Fibroblast of gingiva (primary cell): ENCODE measurements at regions not wholly inside any gene's neighbourhood (a gene's known extent, or its start where the extent isn't known, plus 50 kb on each side); places are given as distances from the start of the nearest gene placed in this dataset.
A peak's percentile ranks its signal among the peaks of the same experiment; 100 is the strongest.
"Not testable (repeated sequence)": the region's sequence is repeated elsewhere in the genome, so short reads cannot be mapped to it uniquely, and the experiment has no call there.

Experiments
- DNase-seq: peaks from one replicate; pipeline ENCODE4 v3.0.0-alpha.2; 2011; ENCODE audit warnings: low read depth

DNA sequence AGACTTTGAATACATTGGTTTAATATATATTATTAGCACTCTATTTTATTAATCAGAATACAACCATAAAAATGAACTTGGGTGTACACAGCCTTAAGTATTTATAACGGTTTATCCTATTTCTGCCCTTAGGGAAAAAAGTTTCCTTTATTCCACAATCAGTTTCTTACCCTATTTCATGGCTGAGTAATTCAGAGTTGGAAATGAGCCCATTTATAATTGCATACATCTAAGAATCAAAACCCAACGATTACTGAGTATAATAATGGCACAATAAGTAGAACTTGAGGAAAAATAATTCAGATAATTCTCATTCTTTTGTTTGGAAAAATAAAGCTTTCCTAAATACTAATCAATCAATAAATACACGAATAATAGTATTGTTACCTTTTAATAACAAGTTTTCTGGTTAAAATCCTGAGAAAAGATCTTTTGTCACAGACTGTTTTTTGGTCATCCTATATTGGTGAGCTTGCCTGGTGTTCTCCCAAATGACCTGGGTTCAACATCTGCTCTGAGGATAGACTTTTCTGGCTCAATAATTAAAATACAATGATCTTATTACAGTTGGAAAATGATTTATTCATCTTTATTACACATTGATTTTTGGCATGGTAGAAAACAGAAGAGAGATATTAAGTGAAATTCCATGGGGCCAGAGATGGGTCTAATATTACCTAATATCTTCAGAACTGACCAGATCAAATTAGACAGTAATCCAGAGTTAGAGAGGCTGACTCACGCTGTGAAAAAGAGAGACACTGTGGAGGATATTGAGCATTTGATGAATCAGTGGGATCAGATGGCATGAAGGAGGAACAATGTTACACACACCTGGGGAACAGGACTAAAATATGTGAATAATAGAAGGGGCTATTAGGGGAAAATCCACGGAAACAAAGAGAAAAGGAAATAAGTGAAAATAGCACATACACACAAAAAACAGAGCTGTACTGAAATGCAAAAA lies 162.1 kb upstream of the TBX18 start:
- DNase-seq, result peak; percentile 35

DNA sequence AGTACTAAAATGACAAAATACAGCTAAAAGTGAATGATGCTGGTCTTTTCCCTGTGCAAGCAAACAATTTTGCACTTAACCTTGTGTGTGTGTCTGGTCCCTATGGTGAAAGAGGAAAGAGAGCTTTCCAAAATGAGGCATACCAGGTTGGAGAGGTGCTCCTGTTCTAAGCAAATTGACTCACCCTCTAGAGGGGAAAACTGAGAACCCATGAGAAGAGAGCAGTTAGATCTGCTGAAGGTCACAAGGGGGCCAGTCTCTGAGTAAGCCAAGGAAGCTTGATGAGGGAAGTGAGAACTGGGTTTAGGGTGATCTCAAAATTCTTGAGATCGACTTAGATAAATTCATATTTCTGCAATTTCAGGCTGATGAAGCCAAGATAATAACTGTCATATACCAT lies 157.5 kb upstream of the TBX18 start:
- no peak for DNase-seq

DNA sequence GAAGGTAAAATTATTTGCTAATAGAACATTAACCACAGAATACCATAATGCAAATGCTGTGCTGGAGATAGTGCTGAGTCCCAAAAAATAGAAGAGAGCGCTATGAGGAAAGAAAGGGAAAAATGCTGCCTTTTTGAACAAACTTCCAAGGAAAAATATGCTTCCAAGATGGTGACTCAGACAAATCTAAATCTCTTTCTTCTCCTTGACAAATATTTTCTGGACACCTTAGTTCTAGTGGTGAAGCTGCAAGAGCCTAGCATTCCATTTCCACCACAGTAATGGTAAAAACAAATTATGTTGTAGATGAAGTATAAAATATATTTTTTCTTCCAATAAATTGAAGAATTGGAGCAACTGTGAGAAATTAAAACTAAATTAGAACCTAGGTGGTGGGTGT lies 155.6 kb upstream of the TBX18 start:
- DNase-seq, result no peak

DNA sequence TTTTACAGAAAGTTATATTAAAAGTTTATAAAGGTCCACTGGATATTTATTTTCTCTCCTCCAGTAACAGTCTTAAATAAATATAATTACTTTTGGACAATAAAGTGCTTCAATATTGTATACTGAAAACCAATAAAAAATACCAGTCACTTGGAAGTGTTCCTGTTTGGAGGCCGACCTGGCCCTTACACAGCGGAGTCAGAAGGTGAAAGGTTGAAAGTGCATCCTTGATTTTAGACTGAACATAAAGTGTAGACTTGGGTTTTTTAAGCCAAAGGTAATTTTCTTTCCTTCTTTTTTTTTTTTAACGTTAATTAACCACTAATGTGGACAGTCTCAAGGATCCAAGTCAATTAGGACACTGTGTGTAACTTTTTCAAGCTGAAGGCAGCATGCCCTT lies 152.3 kb upstream of the TBX18 start:
- no peak for DNase-seq

- no peak for DNase-seq
Observed at GRCh38 chr6:84912472-84913322, 148.3 kb upstream of the TBX18 start.

DNA sequence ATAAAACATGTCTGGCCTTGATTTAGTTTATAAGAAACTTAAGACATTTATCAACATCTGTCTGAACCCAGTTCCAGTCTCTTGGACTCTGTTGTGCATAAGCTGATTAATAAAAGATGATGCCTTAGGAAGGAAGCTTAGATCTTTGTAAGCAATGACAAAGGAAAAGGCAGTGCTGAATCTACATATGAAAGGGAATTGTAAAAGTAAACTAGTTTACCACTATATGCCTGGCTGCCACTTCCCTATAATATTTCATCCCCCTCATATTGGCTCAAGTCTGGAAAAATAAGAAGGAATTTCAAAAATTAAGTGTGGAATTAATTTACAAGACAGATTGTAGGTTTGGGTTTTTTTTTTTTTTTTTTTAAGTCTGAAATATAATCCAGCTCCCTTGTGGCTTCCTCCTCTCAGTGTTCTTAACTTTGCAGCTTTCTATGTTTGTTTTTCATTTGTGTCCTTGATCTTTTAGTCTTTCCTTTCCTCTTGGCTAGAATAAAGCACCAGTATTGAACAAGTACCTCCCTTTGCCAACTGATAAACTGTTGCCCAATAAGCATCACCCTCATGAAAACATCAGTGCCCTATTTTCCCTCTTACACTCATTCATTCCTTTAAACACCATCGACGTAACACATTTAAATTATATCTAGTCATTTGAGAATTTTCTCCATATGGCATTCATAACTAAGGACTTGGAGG lies 146.7 kb upstream of the TBX18 start:
- DNase-seq, result peak; percentile 90

- DNase-seq, result no peak
Observed at GRCh38 chr6:84908304-84908904, 144.0 kb upstream of the TBX18 start.

DNA sequence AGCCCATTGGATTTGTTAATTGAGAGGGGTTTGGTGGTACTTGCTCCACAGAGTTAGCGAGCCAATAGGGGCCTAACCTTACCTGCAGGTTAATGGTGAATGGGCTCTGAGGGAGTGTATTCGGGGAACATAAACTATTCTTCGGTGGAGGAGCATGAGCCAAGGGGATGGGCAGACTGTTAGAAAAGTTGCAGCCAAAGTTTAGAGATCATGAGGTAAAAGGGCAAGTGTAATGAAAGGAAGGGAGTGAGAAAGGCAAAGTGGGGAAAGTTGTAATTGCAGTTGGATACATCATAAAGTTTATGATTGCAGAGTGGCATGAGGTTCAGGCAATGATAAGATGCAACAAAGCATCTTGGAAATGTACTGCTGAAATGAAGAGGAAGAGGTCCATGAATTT lies 142.1 kb upstream of the TBX18 start:
- DNase-seq, result no peak

- DNase-seq, result no peak
Observed at GRCh38 chr6:84905823-84906222, 141.4 kb upstream of the TBX18 start.

DNA sequence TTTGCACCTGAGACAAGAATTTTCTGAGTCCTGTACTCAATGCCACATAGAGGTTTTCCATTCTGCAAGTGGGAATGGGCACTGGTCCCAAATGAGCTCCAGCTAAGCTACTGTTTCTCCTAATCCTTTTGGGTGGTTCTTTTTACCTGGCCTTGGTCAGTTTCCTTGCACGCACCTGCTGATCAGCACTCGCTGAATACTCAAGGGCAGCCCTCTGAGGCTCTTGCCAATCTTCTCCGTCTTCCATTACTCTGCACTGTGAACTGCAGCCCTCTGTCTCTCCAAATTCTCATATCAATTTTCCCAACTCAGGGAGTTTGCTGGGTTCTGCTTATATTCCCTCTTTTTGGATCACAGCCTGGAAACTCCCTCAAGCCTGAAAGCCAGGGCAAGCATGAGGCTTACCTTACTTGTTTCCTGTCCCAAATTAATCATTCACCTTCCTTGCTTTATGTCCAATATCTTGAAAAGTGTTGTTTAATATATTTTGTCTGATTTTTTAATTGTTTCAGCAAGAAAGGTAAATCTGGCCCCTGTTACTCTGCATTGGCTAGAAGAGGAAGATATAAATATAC lies 138.0 kb upstream of the TBX18 start:
- no peak for DNase-seq

- peak; percentile 96 for DNase-seq
Observed at GRCh38 chr6:84897988-84898594, 133.7 kb upstream of the TBX18 start.

- no peak for DNase-seq
Observed at GRCh38 chr6:84897011-84897410, 132.6 kb upstream of the TBX18 start.

- peak; percentile 14 for DNase-seq
Observed at GRCh38 chr6:84892671-84893070, 128.3 kb upstream of the TBX18 start.

GRCh38 chr6:84882768-84883766 lies 118.7 kb upstream of the TBX18 start:
- DNase-seq, result peak; percentile 49

- not testable (repeated sequence) for DNase-seq
Observed at GRCh38 chr6:84879385-84879784, 115.0 kb upstream of the TBX18 start.

DNA sequence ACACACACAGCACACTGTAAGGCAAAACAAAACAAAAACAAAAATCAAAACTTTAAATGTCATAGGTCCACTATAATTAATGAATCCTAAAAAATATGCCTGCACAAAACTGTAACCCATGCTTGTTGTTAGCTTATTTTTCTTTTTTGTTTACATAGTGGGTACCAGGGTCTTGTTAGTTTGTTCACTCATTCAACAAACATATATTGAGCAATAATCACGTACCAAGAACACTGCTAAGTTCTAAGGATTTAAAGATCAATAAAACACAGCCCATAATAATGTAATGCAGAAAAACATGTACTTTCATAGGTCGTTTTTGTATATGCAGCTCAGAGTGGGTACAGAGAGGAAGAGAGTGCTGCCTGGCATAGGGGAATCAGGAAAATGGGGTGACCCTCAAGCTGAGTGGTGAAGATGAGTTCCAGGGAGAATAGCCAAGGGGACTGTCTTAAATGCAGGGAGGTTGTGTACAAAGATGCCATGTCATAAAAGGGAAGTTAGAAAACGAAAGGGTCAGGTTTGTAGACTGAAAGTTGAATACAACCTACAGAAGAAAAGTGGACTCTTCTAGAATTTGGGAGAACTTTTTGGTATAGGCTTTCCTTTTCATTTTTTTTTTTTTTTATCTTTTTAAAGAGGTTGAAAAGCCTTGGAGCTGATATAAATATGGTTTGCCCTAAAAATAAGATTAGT lies 113.3 kb upstream of the TBX18 start:
- DNase-seq, result no peak

DNA sequence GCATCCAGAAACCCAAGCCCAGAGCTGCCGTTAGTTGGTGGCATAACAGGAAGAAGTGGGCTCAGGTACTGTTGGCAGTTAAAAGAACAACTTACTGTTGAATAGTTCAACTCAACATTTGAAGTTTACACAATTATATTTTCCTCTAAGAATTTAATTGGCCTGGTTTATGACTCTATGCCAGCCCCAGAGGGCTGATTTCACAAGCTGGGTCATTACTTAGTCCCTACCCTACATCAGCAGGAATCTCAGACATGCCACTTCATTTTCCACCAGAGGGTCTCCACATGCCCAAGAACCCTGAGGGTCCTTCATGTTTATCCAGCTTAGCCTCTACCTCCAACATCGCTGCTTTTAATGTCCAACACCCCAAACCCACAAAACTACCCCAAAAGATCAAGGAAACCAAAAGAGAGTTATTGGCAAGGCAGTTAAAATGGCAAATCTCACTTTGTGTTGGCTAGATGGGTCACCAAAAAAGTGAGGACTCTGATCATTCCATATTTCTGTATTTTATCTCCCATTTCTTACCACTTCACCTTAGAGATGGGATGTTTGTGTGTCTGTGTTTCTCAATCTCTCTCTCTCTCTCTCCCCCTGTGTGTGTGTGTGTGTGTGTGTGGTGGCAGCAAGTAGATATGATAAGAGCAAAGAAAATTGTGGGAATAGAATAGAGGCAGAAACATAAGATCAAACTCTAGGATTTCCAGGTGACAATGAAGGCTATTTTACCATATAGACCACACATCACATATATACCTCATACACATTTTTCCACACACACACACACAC lies 112.5 kb upstream of the TBX18 start:
- DNase-seq, result no peak

GRCh38 chr6:84872996-84873723 lies 108.8 kb upstream of the TBX18 start:
- DNase-seq, result peak; percentile 45
